Brain microvascular endothelial cell (primary cell): ENCODE measurements at regions not wholly inside any gene's neighbourhood (a gene's known extent, or its start where the extent isn't known, plus 50 kb on each side); places are given as distances from the start of the nearest gene placed in this dataset.

Experiments used
- DNase-seq: peaks from one replicate; pipeline ENCODE4 v3.0.0-alpha.2; 2020
- H3K27ac ChIP-seq: fragments of 250-450 bp; sonication (Bioruptor Pico); 2 replicates; pipeline ENCODE4 v1.5.1; 2020; ENCODE audit warnings: mild to moderate bottlenecking, moderate library complexity
- H3K27me3 ChIP-seq: fragments of 250-450 bp; sonication (Bioruptor Pico); replicated peaks from 2 replicates; pipeline ENCODE4 v1.5.1; 2020; ENCODE audit warnings: mild to moderate bottlenecking
- H3K36me3 ChIP-seq: fragments of 250-450 bp; sonication (Bioruptor Pico); replicated peaks from 2 replicates; pipeline ENCODE4 v1.5.1; 2020; ENCODE audit warnings: mild to moderate bottlenecking
- H3K4me3 ChIP-seq: 2 replicates; pipeline ENCODE4 v1.5.1; 2011; ENCODE audit warnings: low read depth, mild to moderate bottlenecking, control low read depth, low read length, moderate library complexity
- CTCF ChIP-seq: IDR thresholded peaks from 2 replicates; pipeline ENCODE4 v1.5.1; 2011; ENCODE audit warnings: low read depth, mild to moderate bottlenecking, moderate library complexity, low read length, control low read depth, inconsistent platforms; ENCODE audit errors: missing control alignments
- in situ Hi-C: cut with HindIII; loops from 2 replicates; pipeline ENCODE4 v1.10.0; 2017; ENCODE audit warnings: low sequenced_read_pairs, low pct_ligation_motif_present

DNA sequence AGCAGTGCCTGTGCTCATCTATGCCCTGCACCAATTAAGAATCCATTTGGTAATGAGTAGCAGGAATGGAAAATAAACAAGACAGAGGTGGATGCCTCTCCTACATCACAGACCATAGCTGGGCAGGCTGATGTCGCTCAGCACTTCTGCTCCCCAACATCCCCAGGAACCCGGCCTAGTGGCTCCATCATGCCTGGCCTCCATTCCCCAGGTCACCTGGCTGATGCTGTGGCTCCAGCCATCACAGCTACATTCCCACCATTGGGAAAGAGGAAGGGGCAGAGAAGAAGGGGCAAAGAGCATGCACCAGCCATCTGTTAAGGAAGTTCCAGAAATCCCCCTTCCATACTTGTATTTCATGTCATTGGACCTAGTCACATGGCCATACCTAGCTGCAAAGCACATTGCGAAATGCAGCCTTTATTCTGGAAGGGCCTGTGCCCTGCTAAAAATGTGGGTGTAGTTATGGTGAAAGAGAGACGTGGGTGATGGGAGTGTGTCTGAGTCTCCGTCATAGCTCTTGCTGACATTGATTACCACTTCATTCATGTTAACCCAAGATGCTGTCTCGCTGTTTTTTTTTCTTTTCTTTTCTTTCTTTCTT lies 86.1 kb upstream of the ADAMTS2 start:
- no peaks in the 10 kb centered on the region for H3K36me3 ChIP-seq
- TF ChIP-seq CTCF = no peak
- H3K27me3 ChIP-seq = no peaks in the 10 kb centered on the region
- in situ Hi-C loops = no loop called here
- H3K4me3 ChIP-seq = no peak overlapping the region
- H3K27ac ChIP-seq = no peak overlapping the region
- no peak for DNase-seq

GRCh38 chr5:179430193-179431175 lies 85.2 kb upstream of the ADAMTS2 start:
- no peak for TF ChIP-seq CTCF
- Histone ChIP-seq H3K27me3 (no peaks in the 10 kb centered on the region), H3K27ac (no peak overlapping the region), H3K4me3 (no peak overlapping the region), H3K36me3 (no peaks in the 10 kb centered on the region)
- DNase-seq = no peak
- in situ Hi-C loops = no loop called here

- Histone ChIP-seq H3K4me3 (no peak overlapping the region), H3K27ac (no peak overlapping the region), H3K27me3 (no peaks in the 10 kb centered on the region), H3K36me3 (no peaks in the 10 kb centered on the region)
- no peak for DNase-seq
- no peak for TF ChIP-seq CTCF
- in situ Hi-C loops = no loop called here
Observed at GRCh38 chr5:179427676-179428056, 82.4 kb upstream of the ADAMTS2 start.

GRCh38 chr5:179427032-179427675 lies 81.9 kb upstream of the ADAMTS2 start:
- no peak overlapping the region for H3K4me3 ChIP-seq
- no peak for TF ChIP-seq CTCF
- H3K36me3 ChIP-seq = no peaks in the 10 kb centered on the region
- no peaks in the 10 kb centered on the region for H3K27me3 ChIP-seq
- no peak overlapping the region for H3K27ac ChIP-seq
- DNase-seq = no peak
- in situ Hi-C loops = no loop called here

DNA sequence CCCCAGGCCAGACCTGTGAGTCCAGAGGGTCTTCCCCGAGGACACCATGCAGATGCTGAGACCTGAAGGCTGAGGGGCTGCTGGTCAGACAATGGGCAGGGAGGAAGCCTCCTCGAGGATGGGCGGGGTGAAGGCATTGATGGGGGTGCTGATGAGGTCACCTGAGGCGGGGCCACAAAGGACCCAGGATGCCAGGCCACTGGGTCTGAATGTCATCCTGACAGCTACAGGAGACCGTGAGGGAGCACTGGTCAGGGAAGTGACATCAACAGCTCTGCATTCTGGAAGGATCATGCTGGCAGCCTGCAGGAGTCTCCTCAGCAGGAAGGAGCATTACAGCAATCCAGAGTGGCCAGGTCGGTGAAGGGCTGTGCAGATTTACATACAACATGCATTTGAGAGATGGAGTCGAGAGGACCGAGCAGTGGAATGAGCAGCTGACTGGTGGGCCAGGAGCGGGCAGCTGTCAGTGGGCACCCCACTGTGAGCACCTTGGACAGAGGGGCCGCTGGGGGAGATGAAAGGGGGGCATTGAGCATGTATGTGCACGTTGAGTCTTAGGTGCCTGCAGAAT lies 77.7 kb upstream of the ADAMTS2 start:
- no peak for TF ChIP-seq CTCF
- in situ Hi-C loops = no loop called here
- Histone ChIP-seq H3K36me3 (no peaks in the 10 kb centered on the region), H3K4me3 (no peak overlapping the region), H3K27ac (no peak overlapping the region), H3K27me3 (no peaks in the 10 kb centered on the region)
- DNase-seq = no peak
